Bronchial epithelial cell (primary cell): ENCODE measurements at regions not wholly inside any gene's neighbourhood (a gene's known extent, or its start where the extent isn't known, plus 50 kb on each side); places are given as distances from the start of the nearest gene placed in this dataset.

Source experiments
- DNase-seq: peaks from one replicate; pipeline ENCODE4 v3.0.0-alpha.2; 2010; ENCODE audit warnings: low read depth
- FAIRE-seq: peaks from 2 replicates; lab custom pipeline; 2011; peaks lifted over from hg19 to GRCh38; lab: Jason Lieb, UNC
- H3K27me3 ChIP-seq: 2 replicates; pipeline ENCODE4 v1.5.1; 2011; ENCODE audit warnings: low read length; ENCODE audit not compliant: control insufficient read depth, insufficient read depth
- H3K36me3 ChIP-seq: 2 replicates; pipeline ENCODE4 v1.5.1; 2011; ENCODE audit warnings: low read length; ENCODE audit not compliant: control insufficient read depth, insufficient read depth
- H3K4me3 ChIP-seq: 2 replicates; pipeline ENCODE4 v1.5.1; 2011; ENCODE audit warnings: mild to moderate bottlenecking, low read depth, low read length, control low read depth
- TF ChIP-seq, protein P1 (sequence below): IDR thresholded peaks from 2 replicates; pipeline ENCODE4 v1.5.1; 2011; ENCODE audit warnings: mild to moderate bottlenecking, moderate library complexity, low read length, control low read depth, inconsistent platforms; ENCODE audit not compliant: insufficient read depth, severe bottlenecking

DNA sequence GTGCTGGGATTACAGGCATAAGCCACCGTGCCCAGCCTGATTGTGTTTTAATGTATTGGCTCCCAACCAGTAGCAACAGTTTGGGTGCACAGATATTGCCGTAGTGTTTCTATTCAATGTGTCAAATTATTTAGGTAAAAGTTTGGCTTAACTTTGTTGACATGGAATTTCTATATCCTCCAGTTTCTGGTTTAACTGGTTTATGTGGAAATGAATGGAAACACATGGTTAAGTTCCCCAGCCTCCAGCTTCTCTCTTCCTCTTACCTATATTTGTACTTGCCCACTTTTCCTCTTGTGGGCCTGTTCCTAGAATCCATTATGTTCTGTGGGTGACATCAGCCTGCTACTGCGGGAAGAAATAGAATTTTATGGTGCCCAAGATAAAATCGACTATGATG lies 53.9 kb upstream of the ESR1 start:
- Histone ChIP-seq H3K4me3 (no peak overlapping the region), H3K27me3 (no peaks in the 10 kb centered on the region), H3K36me3 (no peaks in the 10 kb centered on the region)
- TF ChIP-seq, protein P1, sequence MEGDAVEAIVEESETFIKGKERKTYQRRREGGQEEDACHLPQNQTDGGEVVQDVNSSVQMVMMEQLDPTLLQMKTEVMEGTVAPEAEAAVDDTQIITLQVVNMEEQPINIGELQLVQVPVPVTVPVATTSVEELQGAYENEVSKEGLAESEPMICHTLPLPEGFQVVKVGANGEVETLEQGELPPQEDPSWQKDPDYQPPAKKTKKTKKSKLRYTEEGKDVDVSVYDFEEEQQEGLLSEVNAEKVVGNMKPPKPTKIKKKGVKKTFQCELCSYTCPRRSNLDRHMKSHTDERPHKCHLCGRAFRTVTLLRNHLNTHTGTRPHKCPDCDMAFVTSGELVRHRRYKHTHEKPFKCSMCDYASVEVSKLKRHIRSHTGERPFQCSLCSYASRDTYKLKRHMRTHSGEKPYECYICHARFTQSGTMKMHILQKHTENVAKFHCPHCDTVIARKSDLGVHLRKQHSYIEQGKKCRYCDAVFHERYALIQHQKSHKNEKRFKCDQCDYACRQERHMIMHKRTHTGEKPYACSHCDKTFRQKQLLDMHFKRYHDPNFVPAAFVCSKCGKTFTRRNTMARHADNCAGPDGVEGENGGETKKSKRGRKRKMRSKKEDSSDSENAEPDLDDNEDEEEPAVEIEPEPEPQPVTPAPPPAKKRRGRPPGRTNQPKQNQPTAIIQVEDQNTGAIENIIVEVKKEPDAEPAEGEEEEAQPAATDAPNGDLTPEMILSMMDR = no peak
- DNase-seq (no peak), FAIRE-seq (no peak)

DNA sequence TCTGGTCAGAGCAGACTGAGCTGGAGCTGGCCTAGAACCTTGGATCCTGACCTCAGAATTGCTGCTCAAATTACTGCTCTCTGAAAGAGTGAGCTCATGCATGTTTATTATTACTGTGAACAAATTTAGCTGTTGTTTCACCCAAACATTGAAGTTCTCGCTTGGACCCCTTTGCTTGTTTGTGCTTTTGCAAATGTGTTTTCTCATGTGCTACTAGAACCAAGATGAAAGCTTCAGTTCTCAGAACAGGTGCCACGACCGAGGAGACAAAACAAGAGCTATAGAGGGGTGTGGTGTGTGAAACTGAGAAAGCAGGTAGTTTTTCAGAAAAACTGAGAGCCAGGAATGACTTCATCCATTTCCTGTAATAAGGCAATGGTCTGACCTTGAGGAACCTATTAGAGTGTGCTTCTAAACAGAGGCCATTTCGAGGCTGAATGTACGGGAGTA lies 50.0 kb upstream of the ESR1 start:
- DNase-seq (no peak), FAIRE-seq (no peak)
- H3K4me3 ChIP-seq = no peak overlapping the region
- TF ChIP-seq, protein P1 = no peak
- no peaks in the 10 kb centered on the region for H3K27me3 ChIP-seq
- H3K36me3 ChIP-seq = no peaks in the 10 kb centered on the region
